AG08395 (cell line): ENCODE measurements at regions not wholly inside any gene's neighbourhood (a gene's known extent, or its start where the extent isn't known, plus 50 kb on each side); places are given as distances from the start of the nearest gene placed in this dataset.

Experiments used
- DNase-seq: peaks from one replicate; pipeline ENCODE4 v3.0.0; 2012; ENCODE audit warnings: mixed read lengths, low spot score

GRCh38 chr9:104448036-104448435 lies 56.0 kb upstream of the OR13F1 start:
- no peak for DNase-seq
